Liver (tissue), 8 donors: ENCODE measurements at regions not wholly inside any gene's neighbourhood (a gene's known extent, or its start where the extent isn't known, plus 50 kb on each side); places are given as distances from the start of the nearest gene placed in this dataset.
A peak's percentile ranks its signal among the peaks of the same experiment; 100 is the strongest.

ENCODE experiments used
- DNase-seq: peaks from one replicate; pipeline ENCODE4 v3.0.0-alpha.2; 2017; ENCODE audit warnings: low spot score
- H3K27ac ChIP-seq, 2 donors: one replicate each; pipeline ENCODE4 v1.7.0; 2013; ENCODE audit warnings: inconsistent platforms in 2 of 2, low read length in 2 of 2, control low read depth in 1 of 2, low read depth in 1 of 2, mild to moderate bottlenecking in 1 of 2
- H3K27me3 ChIP-seq, 4 donors: one replicate each; pipeline versions ENCODE4 v1.6.1 to v1.7.0; 2013; ENCODE audit warnings: low read length in 3 of 4, inconsistent platforms in 1 of 4, mild to moderate bottlenecking in 1 of 4, moderate library complexity in 1 of 4; ENCODE audit not compliant: control insufficient read depth in 4 of 4, insufficient read depth in 4 of 4
- H3K36me3 ChIP-seq, 4 donors: one replicate each; pipeline versions ENCODE4 v1.6.1 to v1.7.0; 2013; ENCODE audit warnings: low read length in 3 of 4, mild to moderate bottlenecking in 3 of 4, low read depth in 1 of 4, moderate library complexity in 1 of 4; ENCODE audit not compliant: control insufficient read depth in 4 of 4, insufficient read depth in 3 of 4
- H3K4me1 ChIP-seq, 4 donors: one replicate each; pipeline versions ENCODE4 v1.6.1 to v1.7.0; 2013; ENCODE audit warnings: low read length in 3 of 4, mild to moderate bottlenecking in 3 of 4, moderate library complexity in 1 of 4; ENCODE audit not compliant: control insufficient read depth in 4 of 4, insufficient read depth in 4 of 4
- H3K4me3 ChIP-seq, 3 donors: one replicate each; pipeline versions ENCODE4 v1.6.1 to v1.7.0; 2013; ENCODE audit warnings: low read length in 3 of 3, control low read depth in 1 of 3, low read depth in 1 of 3, mild to moderate bottlenecking in 1 of 3
- H3K9ac ChIP-seq, 2 donors: one replicate each; pipeline ENCODE4 v1.7.0; 2013; ENCODE audit warnings: low read length in 2 of 2, mild to moderate bottlenecking in 2 of 2, moderate library complexity in 2 of 2, control low read depth in 1 of 2, low read depth in 1 of 2
- H3K9me3 ChIP-seq, 4 donors: one replicate each; pipeline versions ENCODE4 v1.6.1 to v1.7.0; 2013; ENCODE audit warnings: low read length in 3 of 4; ENCODE audit not compliant: control insufficient read depth in 4 of 4
- ATF3 ChIP-seq: IDR thresholded peaks from 2 replicates; pipeline ENCODE4 v1.6.1; 2016; ENCODE audit warnings: antibody characterized with exemption
- CTCF ChIP-seq: fragments of 150-350 bp; IDR thresholded peaks from 2 replicates; pipeline ENCODE4 v1.5.1; 2017; ENCODE audit warnings: improper control_type of control experiment, low read depth, low read length; ENCODE audit not compliant: missing input control
- EGR1 ChIP-seq, 2 donors: IDR thresholded peaks; 2 replicates each; pipeline ENCODE4 v1.6.1; 2016 to 2018; ENCODE audit warnings: antibody characterized with exemption in 2 of 2, low read depth in 2 of 2
- FOXA1 ChIP-seq: IDR thresholded peaks from 2 replicates; pipeline ENCODE4 v1.6.1; 2016; ENCODE audit warnings: antibody characterized with exemption
- FOXA2 ChIP-seq: IDR thresholded peaks from 2 replicates; pipeline ENCODE4 v1.6.1; 2016; ENCODE audit warnings: antibody characterized with exemption
- GABPA ChIP-seq, 2 donors: IDR thresholded peaks in 1 of 2; conservative IDR thresholded peaks in 1 of 2; 2 replicates each; pipeline ENCODE4 v1.6.1; 2016; ENCODE audit warnings: antibody characterized with exemption in 2 of 2, mild to moderate bottlenecking in 1 of 2, moderate library complexity in 1 of 2
- HNF4A ChIP-seq, 2 donors: conservative IDR thresholded peaks; 2 replicates each; pipeline ENCODE4 v1.6.1; 2016; ENCODE audit warnings: antibody characterized with exemption in 2 of 2, mild to moderate bottlenecking in 2 of 2
- HNF4G ChIP-seq: IDR thresholded peaks from 2 replicates; pipeline ENCODE4 v1.6.1; 2016; ENCODE audit warnings: antibody characterized with exemption
- JUND ChIP-seq, 2 donors: IDR thresholded peaks; 2 replicates each; pipeline ENCODE4 v1.6.1; 2016; ENCODE audit warnings: antibody characterized with exemption in 2 of 2
- NR2F2 ChIP-seq: IDR thresholded peaks from 2 replicates; pipeline ENCODE4 v1.6.1; 2016; ENCODE audit warnings: antibody characterized with exemption
- RAD21 ChIP-seq, 2 donors: IDR thresholded peaks; 2 replicates each; pipeline ENCODE4 v1.6.1; 2016; ENCODE audit warnings: antibody characterized with exemption in 2 of 2, mild to moderate bottlenecking in 2 of 2
- RXRA ChIP-seq, 2 donors: IDR thresholded peaks; 2 replicates each; pipeline ENCODE4 v1.6.1; 2017 to 2018; ENCODE audit warnings: antibody characterized with exemption in 2 of 2, mild to moderate bottlenecking in 1 of 2
- SP1 ChIP-seq: IDR thresholded peaks from 2 replicates; pipeline ENCODE4 v1.6.1; 2018; ENCODE audit warnings: antibody characterized with exemption, mild to moderate bottlenecking
- TAF1 ChIP-seq: conservative IDR thresholded peaks from 2 replicates; pipeline ENCODE4 v1.6.1; 2016; ENCODE audit warnings: antibody characterized with exemption, mild to moderate bottlenecking
- YY1 ChIP-seq: IDR thresholded peaks from 2 replicates; pipeline ENCODE4 v1.6.1; 2016; ENCODE audit warnings: antibody characterized with exemption, mild to moderate bottlenecking
- ZBTB33 ChIP-seq: IDR thresholded peaks from 2 replicates; pipeline ENCODE4 v1.6.1; 2016; ENCODE audit warnings: antibody characterized with exemption
- WGBS: extraction: QIAGEN DNeasy Blood & Tissue Kit; methylation state at CpG from one replicate; pipeline ENCODE4 v1.1.7; 2013; 5-methylcytosine and 5-hydroxymethylcytosine counted together
- TF ChIP-seq, protein P1 (sequence below): IDR thresholded peaks from 2 replicates; pipeline ENCODE4 v1.6.1; 2016; ENCODE audit warnings: antibody characterized with exemption
- TF ChIP-seq, protein P2 (sequence below): IDR thresholded peaks from 2 replicates; pipeline ENCODE4 v1.6.1; 2016; ENCODE audit warnings: antibody characterized with exemption, mild to moderate bottlenecking
- donor health status: healthy.
- donor health status: healthy.
- donor health status: healthy.
- donor health status: healthy.
- donor health status: healthy.

- TF ChIP-seq ATF3 = no peak
- no peak for TF ChIP-seq CTCF
Observed at GRCh38 chr5:110025160-110025559, 335.4 kb downstream of the MAN2A1 start (continued).

GRCh38 chr5:110027527-110028322, 338.0 kb downstream of the MAN2A1 start:
- no peak overlapping the region for H3K4me3 ChIP-seq
- H3K9ac ChIP-seq = no peak overlapping the region
- peak in 1 of 2 donors; percentile 35 for TF ChIP-seq RXRA (IDR thresholded peaks at IDR 0.05)
- TF ChIP-seq ATF3 = no peak
- no peak for TF ChIP-seq FOXA1
- no peak for TF ChIP-seq JUND (IDR thresholded peaks at IDR 0.05)
- no peak for TF ChIP-seq EGR1 (IDR thresholded peaks at IDR 0.05; ENCODE audit: low read depth in 2 of 2)
- TF ChIP-seq TAF1 = no peak
- TF ChIP-seq, protein P1, sequence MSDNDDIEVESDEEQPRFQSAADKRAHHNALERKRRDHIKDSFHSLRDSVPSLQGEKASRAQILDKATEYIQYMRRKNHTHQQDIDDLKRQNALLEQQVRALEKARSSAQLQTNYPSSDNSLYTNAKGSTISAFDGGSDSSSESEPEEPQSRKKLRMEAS = no peak
- no peak for TF ChIP-seq NR2F2
- peak; percentile 37 for TF ChIP-seq SP1
- peak in 1 of 2 donors; percentile 17 for TF ChIP-seq HNF4A (conservative IDR thresholded peaks at IDR 0.05)
- TF ChIP-seq, protein P2, sequence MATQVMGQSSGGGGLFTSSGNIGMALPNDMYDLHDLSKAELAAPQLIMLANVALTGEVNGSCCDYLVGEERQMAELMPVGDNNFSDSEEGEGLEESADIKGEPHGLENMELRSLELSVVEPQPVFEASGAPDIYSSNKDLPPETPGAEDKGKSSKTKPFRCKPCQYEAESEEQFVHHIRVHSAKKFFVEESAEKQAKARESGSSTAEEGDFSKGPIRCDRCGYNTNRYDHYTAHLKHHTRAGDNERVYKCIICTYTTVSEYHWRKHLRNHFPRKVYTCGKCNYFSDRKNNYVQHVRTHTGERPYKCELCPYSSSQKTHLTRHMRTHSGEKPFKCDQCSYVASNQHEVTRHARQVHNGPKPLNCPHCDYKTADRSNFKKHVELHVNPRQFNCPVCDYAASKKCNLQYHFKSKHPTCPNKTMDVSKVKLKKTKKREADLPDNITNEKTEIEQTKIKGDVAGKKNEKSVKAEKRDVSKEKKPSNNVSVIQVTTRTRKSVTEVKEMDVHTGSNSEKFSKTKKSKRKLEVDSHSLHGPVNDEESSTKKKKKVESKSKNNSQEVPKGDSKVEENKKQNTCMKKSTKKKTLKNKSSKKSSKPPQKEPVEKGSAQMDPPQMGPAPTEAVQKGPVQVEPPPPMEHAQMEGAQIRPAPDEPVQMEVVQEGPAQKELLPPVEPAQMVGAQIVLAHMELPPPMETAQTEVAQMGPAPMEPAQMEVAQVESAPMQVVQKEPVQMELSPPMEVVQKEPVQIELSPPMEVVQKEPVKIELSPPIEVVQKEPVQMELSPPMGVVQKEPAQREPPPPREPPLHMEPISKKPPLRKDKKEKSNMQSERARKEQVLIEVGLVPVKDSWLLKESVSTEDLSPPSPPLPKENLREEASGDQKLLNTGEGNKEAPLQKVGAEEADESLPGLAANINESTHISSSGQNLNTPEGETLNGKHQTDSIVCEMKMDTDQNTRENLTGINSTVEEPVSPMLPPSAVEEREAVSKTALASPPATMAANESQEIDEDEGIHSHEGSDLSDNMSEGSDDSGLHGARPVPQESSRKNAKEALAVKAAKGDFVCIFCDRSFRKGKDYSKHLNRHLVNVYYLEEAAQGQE = no peak
- no peak for TF ChIP-seq GABPA (IDR thresholded peaks at IDR 0.05 in 1 of 2, conservative IDR thresholded peaks at IDR 0.05 in 1 of 2)
- no peak for TF ChIP-seq YY1
- no peak for TF ChIP-seq CTCF
- no peak for TF ChIP-seq ZBTB33
- TF ChIP-seq RAD21 (IDR thresholded peaks at IDR 0.05) = peak; percentile 42 to 47
- TF ChIP-seq HNF4G = no peak
- no peak for TF ChIP-seq FOXA2
- peak overlapping the region in 1 of 2 donors; percentile 17 for H3K27ac ChIP-seq
- peaks cover 0 to 9% (median 0%) of the 10 kb centered on the region in 4 donors for H3K4me1 ChIP-seq
- no peaks in the 10 kb centered on the region for H3K36me3 ChIP-seq
- no peaks in the 10 kb centered on the region for H3K9me3 ChIP-seq
- 22% methylated on average over 1 of the region's 1 CpG for WGBS
- no peak for DNase-seq
- H3K27me3 ChIP-seq = no peaks in the 10 kb centered on the region
